NCI-H748 treated with DMSO at 0.1 percent for 48 hours (cell line): ENCODE measurements at regions not wholly inside any gene's neighbourhood (a gene's known extent, or its start where the extent isn't known, plus 50 kb on each side); places are given as distances from the start of the nearest gene placed in this dataset.
A peak's percentile ranks its signal among the peaks of the same experiment; 100 is the strongest.
"Not testable (repeated sequence)": the region's sequence is repeated elsewhere in the genome, so short reads cannot be mapped to it uniquely, and the experiment has no call there.

Source experiments
- DNase-seq: peaks from one replicate; lab custom pipeline; 2025; lab: John Stamatoyannopoulos, UW

- DNase-seq: no peak
Observed at GRCh38 chr12:78519422-78519821, 345.2 kb upstream of the SYT1 start.

- DNase-seq: no peak
Observed at GRCh38 chr12:78530100-78530765, 334.3 kb upstream of the SYT1 start.

GRCh38 chr12:78531831-78532458, 332.6 kb upstream of the SYT1 start:
- DNase-seq: no peak

- DNase-seq: no peak
Observed at GRCh38 chr12:78534311-78534710, 330.3 kb upstream of the SYT1 start.

- DNase-seq: no peak
Observed at GRCh38 chr12:78540606-78541336, 323.8 kb upstream of the SYT1 start.

- no peak for DNase-seq
Observed at GRCh38 chr12:78550831-78551230, 313.7 kb upstream of the SYT1 start.

GRCh38 chr12:78555802-78556201, 308.8 kb upstream of the SYT1 start:
- no peak for DNase-seq

- no peak for DNase-seq
Observed at GRCh38 chr12:78556651-78557050, 307.9 kb upstream of the SYT1 start.

GRCh38 chr12:78559416-78559815, 305.2 kb upstream of the SYT1 start:
- DNase-seq: no peak

GRCh38 chr12:78559886-78560285, 304.7 kb upstream of the SYT1 start:
- DNase-seq: no peak

GRCh38 chr12:78560633-78561032, 303.9 kb upstream of the SYT1 start:
- DNase-seq: no peak

GRCh38 chr12:78562368-78563205, 302.0 kb upstream of the SYT1 start:
- DNase-seq: peak; percentile 52

- DNase-seq: no peak
Observed at GRCh38 chr12:78563826-78564225, 300.7 kb upstream of the SYT1 start.

GRCh38 chr12:78566456-78566855, 298.1 kb upstream of the SYT1 start:
- DNase-seq: no peak

- no peak for DNase-seq
Observed at GRCh38 chr12:78568321-78569020, 296.1 kb upstream of the SYT1 start.

- DNase-seq: no peak
Observed at GRCh38 chr12:78571953-78572352, 292.6 kb upstream of the SYT1 start.

- DNase-seq: not testable (repeated sequence)
Observed at GRCh38 chr12:78575208-78575607, 289.4 kb upstream of the SYT1 start.

- DNase-seq: no peak
Observed at GRCh38 chr12:78579846-78580245, 284.7 kb upstream of the SYT1 start.

GRCh38 chr12:78580296-78580695, 284.3 kb upstream of the SYT1 start:
- no peak for DNase-seq

- DNase-seq: no peak
Observed at GRCh38 chr12:78584695-78585094, 279.9 kb upstream of the SYT1 start.

GRCh38 chr12:78585132-78585531, 279.4 kb upstream of the SYT1 start:
- DNase-seq: no peak

GRCh38 chr12:78586790-78587189, 277.8 kb upstream of the SYT1 start:
- DNase-seq: no peak
